ENCODE measurements at regions not wholly inside any gene's neighbourhood (a gene's known extent, or its start where the extent isn't known, plus 50 kb on each side); places are given as distances from the start of the nearest gene placed in this dataset.
A peak's percentile ranks its signal among the peaks of the same experiment; 100 is the strongest.

GRCh38 chr4:72791054-72791453, 222.0 kb upstream of the ADAMTS3 start:
- H3K4me3 ChIP-seq (ENCODE audit: low read depth, low read length), result no peak overlapping the region
- in situ Hi-C loops (cut with HindIII; ENCODE audit: low sequenced_read_pairs), result no loop called here
- TF ChIP-seq CTCF (IDR thresholded peaks at IDR 0.05; ENCODE audit: low read depth, low read length, missing control alignments), result no peak
- DNase-seq (ENCODE audit: low read depth), result no peak

GRCh38 chr4:72786401-72786990, 217.5 kb upstream of the ADAMTS3 start:
- no peak for DNase-seq (ENCODE audit: low read depth)
- no peak for TF ChIP-seq CTCF (IDR thresholded peaks at IDR 0.05; ENCODE audit: low read depth, low read length, missing control alignments)
- in situ Hi-C loops (cut with HindIII; ENCODE audit: low sequenced_read_pairs), result no loop called here
- no peak overlapping the region for H3K4me3 ChIP-seq (ENCODE audit: low read depth, low read length)

- in situ Hi-C loops (cut with HindIII; ENCODE audit: low sequenced_read_pairs), result no loop called here
- peak; percentile 68 for DNase-seq (ENCODE audit: low read depth)
- no peak for TF ChIP-seq CTCF (IDR thresholded peaks at IDR 0.05; ENCODE audit: low read depth, low read length, missing control alignments)
- no peak overlapping the region for H3K4me3 ChIP-seq (ENCODE audit: low read depth, low read length)
These were observed 210.2 kb upstream of the ADAMTS3 start for GRCh38 chr4:72779241-72779640.

- in situ Hi-C loops (cut with HindIII; ENCODE audit: low sequenced_read_pairs), result no loop called here
These were observed 208.4 kb upstream of the ADAMTS3 start for GRCh38 chr4:72777436-72777835.

GRCh38 chr4:72770708-72771107, 201.7 kb upstream of the ADAMTS3 start:
- H3K4me3 ChIP-seq (ENCODE audit: low read depth, low read length), result no peak overlapping the region
- no peak for DNase-seq (ENCODE audit: low read depth)
- TF ChIP-seq CTCF (IDR thresholded peaks at IDR 0.05; ENCODE audit: low read depth, low read length, missing control alignments), result no peak
- in situ Hi-C loops (cut with HindIII; ENCODE audit: low sequenced_read_pairs), result no loop called here

More at GRCh38 chr4:72777436-72777835, 208.4 kb upstream of the ADAMTS3 start:
- no peak for DNase-seq (ENCODE audit: low read depth)
- no peak overlapping the region for H3K4me3 ChIP-seq (ENCODE audit: low read depth, low read length)
- no peak for TF ChIP-seq CTCF (IDR thresholded peaks at IDR 0.05; ENCODE audit: low read depth, low read length, missing control alignments)

GRCh38 chr4:72768364-72768763, 199.3 kb upstream of the ADAMTS3 start:
- no peak for TF ChIP-seq CTCF (IDR thresholded peaks at IDR 0.05; ENCODE audit: low read depth, low read length, missing control alignments)
- no peak overlapping the region for H3K4me3 ChIP-seq (ENCODE audit: low read depth, low read length)
- DNase-seq (ENCODE audit: low read depth), result no peak
- in situ Hi-C loops (cut with HindIII; ENCODE audit: low sequenced_read_pairs), result no loop called here

Measured in astrocyte of the cerebellum (primary cell).